HUDEP-2 (cell line): ENCODE measurements at regions not wholly inside any gene's neighbourhood (a gene's known extent, or its start where the extent isn't known, plus 50 kb on each side); places are given as distances from the start of the nearest gene placed in this dataset.

Experiments used
- DNase-seq, 76 experiments: peaks; one replicate each; lab custom pipeline; 2025; ENCODE audit not compliant: unreplicated experiment in 76 of 76; lab: John Stamatoyannopoulos, UW

DNA sequence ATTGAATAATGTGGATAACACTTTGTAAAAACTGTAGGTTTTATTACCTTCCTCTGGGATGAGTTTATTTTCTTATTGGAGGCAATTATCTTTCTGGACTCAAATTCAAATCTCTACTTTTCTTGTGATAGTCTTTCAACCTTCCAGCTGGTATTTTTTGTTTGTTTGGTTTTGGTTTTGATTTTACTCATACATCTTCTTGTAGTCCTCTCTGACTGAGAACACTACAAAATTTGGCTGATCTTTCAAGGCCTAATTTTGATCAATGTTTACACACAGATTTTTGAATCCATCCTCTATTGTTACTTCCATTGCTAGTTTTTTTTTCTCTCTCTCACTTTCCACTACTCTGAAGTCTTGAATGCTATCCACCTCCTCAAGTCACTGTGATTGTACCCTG is 303.8 kb upstream of the NECTIN3 start:
- no peak for DNase-seq

GRCh38 chr3:110773413-110773954 is 298.1 kb upstream of the NECTIN3 start:
- DNase-seq, result no peak

GRCh38 chr3:110774496-110775265 is 296.9 kb upstream of the NECTIN3 start:
- no peak for DNase-seq

DNA sequence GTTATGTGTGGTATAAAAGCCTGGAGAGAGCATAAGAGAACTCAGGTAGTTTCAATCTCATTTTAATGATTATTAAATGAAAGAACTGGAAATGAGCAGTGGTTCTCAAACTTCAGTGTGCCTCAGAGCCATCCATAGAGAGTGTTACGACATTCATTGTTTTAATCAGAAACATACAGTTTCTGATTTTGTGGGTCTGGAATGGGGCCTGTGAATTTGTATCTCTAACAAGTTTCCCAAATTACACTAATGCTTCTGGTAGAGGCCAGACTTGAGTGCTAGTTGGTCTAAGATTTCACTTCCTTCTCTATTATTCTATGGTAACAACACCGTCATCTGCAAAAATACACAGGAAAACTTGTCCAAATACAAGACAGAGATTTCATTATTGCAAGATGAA is 292.0 kb upstream of the NECTIN3 start:
- DNase-seq, result no peak

GRCh38 chr3:110783541-110783940 is 288.1 kb upstream of the NECTIN3 start:
- DNase-seq, result no peak

DNA sequence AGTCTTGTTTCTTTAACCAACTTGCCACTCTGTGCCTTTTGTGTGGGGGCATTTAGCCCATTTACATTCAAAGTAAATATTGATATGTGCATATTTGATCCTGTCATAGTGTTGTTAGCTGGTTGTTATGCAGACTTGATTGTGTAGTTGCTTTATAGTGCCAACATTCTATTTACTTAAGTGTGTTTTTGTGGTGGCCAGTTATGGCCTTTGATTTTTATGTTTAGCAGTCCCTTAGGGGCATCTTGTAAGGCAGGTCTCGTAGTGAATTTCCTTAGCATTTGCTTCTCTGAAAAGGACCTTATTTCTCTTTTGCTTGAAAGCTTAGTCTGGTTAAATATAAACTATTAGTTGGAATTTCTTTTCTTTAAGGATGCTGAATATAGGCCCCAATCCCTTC is 282.8 kb upstream of the NECTIN3 start:
- DNase-seq, result no peak

- no peak for DNase-seq
These were observed 282.3 kb upstream of the NECTIN3 start for GRCh38 chr3:110789315-110789714.

DNA sequence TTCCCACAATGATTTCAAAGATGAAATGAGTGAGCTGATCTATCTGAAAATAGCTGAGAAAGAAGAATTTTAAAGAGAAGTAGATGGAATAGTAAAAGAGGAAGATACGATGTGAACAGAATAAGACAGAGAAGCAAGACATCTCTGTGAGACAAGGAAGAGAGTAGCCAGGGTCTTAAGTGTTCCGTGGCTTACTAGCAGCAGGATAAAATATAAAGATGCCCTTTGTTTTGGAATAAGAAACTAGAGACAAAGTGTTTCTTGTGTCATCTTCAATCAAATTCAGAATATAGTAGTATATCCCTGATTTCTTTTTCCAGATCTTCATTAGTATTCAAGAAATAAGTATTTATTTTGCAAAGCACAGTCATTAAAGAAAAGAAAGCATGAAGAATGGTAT is 281.0 kb upstream of the NECTIN3 start:
- no peak for DNase-seq

GRCh38 chr3:110791995-110792686 is 279.5 kb upstream of the NECTIN3 start:
- DNase-seq, result no peak

DNA sequence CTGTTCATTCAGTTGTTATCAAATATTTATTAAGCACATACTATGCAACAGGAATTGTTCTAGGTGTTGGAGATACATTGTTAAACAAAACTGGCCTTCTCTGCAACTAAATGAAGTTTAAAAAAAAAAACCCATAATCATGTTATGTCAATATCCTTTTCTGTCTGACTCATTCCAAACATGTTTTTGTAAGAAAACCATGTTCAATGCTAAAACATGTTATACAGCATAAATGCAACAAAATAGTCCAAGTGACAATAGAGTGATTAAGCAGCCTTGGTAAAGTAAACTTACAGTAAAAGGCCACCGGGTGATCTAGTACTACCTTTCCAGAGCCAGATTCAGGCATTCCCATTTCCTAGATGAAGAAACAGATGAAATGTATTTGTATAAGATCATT is 278.0 kb upstream of the NECTIN3 start:
- DNase-seq, result no peak

- DNase-seq, result no peak
These were observed 276.5 kb upstream of the NECTIN3 start for GRCh38 chr3:110795163-110795562.

DNA sequence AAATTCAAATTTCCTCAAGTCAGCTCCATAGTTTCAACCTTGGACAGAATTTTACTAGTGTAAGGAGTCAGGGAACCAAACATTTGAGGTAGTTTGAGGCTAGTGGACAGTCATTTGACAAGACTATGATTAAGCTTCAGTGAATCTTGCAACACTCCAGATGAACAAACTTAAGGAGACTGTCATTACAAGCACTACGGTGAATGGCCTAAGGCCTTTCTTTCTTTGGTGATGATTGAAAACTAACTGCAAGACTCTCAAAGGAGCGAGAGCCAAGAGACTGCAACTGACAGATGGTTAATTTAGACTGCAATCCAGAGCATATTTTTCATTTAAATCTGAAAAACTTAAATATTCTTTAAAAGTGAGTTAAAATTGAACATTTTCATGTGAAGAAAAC is 272.3 kb upstream of the NECTIN3 start:
- no peak for DNase-seq

DNA sequence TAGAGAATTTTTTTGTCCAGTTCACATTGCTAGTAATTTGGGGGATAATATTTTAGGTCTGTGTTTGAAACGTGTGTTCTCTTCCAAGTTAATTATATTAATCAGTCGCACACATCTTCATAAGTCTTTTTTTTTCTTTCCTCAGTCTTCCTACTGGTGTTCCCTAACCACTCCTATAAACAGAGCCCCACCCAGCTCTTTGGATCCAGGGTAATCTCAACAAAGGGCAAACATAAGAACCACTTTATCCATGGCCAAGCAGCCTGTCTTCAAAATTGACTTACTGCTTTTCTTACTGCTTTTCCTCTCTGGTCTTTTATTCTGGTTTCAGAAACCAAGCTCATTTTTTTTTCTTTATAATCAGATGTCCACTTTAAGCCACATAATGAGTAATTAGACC is 266.8 kb upstream of the NECTIN3 start:
- no peak for DNase-seq

GRCh38 chr3:110806924-110807323 is 264.7 kb upstream of the NECTIN3 start:
- DNase-seq, result no peak

DNA sequence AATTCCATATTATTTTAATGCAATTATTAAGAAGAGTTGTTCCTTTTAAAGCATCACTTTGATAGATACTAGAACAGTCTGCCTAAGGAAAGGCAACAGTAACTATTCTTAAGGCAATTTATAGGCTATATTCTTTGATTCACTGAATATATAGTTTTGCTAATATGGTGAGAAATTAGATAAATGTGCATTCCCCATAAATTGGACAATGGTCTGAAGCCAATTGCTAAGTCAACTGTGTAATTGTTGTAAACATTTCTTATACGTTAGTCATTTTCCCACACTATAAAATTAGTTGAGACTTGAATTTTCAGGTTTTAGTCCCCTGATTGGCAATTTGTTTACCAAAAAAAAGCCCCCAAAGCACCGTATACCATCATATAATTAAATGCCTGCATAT is 263.0 kb upstream of the NECTIN3 start:
- no peak for DNase-seq

DNA sequence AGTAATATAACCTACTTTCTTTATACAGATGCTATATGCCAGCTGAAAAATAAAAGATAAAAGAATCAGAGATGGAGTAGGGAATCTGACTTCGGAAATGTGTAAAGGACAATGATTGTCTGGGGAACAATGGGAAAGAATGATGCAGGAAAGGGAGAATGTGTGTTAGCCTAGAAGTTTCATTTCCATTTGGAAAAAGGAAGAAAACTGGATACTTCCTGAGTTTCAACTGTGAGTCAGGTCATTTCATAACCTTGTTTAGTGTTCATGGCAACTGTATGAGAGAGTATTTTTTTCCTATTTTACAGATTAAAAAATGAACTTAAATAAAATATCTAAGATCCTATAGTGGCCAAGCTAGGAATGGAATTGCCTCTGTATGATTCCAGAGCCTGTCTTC is 261.3 kb upstream of the NECTIN3 start:
- DNase-seq, result no peak

DNA sequence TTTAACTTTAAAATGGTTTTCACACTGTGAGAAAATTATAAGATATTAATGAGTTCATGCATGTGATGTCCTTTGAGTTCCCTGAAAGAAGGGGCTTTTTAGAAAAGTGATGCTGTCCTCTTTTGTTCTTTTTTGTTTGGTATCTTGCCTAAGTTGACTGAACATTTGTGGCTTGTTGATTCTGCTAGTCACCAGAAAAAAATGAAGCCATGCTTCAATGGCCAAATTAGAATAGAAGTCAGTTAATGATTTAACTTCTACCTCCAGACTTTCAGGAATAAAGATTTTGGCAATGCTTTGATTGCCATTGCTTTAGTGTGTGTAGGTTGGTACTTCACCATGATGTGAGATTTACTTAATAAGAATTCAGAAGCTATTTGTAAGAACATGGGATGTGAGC is 260.6 kb upstream of the NECTIN3 start:
- DNase-seq, result no peak

DNA sequence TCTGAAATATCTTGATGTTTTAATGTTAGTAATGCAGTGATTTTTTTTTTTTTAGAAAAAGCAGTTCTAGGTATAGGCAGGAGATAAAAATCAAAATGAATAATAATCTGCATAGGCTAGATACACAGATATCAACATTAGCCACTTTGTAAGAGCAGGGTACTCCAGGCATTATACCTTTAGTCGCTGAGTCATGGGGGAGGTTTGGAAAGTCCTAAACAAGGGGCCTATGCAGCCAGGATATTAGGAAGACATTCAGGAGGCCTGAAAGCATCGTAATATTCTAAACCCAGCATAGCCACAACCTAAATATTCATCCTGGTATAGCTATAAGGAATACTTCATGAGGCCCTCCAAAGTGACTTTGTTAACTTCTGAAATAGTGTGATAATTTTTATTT is 258.1 kb upstream of the NECTIN3 start:
- no peak for DNase-seq

GRCh38 chr3:110814170-110815007 is 257.2 kb upstream of the NECTIN3 start:
- no peak for DNase-seq

DNA sequence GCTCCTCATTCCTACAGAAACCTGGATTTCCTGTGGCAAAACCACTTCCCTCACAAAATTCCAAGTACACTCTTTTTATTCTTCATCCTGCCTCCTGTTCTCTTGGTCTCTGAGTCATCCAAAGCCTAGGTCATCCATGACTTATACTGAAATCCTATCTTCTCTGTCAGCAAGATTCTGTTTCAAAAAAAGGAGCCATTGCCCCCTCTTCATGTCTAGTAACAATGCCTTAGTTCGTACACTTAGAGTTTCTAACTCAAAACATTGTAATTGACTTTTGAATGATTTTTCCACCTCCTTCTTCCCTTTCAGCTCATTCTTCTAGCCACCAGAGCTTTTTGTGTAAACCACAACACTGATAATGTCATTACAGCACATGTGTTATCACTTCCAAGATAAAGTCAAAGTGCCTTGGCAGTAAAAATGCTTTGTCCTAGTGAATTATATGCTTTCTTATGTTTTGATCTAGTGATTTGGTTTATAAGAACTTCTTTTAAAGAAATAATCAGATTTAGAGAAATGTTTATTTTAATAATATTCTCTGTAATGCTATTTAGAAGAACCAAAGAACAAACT is 256.5 kb upstream of the NECTIN3 start:
- DNase-seq, result no peak

GRCh38 chr3:110816008-110816407 is 255.6 kb upstream of the NECTIN3 start:
- no peak for DNase-seq
